Hematopoietic multipotent progenitor cell treated with erythropoietin and hydrocortisone succinate and interleukin-3 and kit ligand, for 8 days (in vitro differentiated cells): ENCODE measurements at regions not wholly inside any gene's neighbourhood (a gene's known extent, or its start where the extent isn't known, plus 50 kb on each side); places are given as distances from the start of the nearest gene placed in this dataset.

ENCODE experiments used
- DNase-seq: peaks from one replicate; pipeline ENCODE4 v3.0.0-alpha.2; 2015

GRCh38 chr17:71376933-71377332 lies 743.9 kb upstream of the SOX9 start:
- DNase-seq: no peak

GRCh38 chr17:71378036-71378435 lies 742.8 kb upstream of the SOX9 start:
- DNase-seq: no peak

GRCh38 chr17:71378741-71379140 lies 742.1 kb upstream of the SOX9 start:
- no peak for DNase-seq

GRCh38 chr17:71379512-71379911 lies 741.3 kb upstream of the SOX9 start:
- DNase-seq: no peak

- no peak for DNase-seq
Measured at GRCh38 chr17:71380535-71380934, 740.3 kb upstream of the SOX9 start.

- DNase-seq: no peak
Measured at GRCh38 chr17:71380936-71381335, 739.9 kb upstream of the SOX9 start.

GRCh38 chr17:71383091-71383490 lies 737.7 kb upstream of the SOX9 start:
- DNase-seq: no peak

GRCh38 chr17:71387456-71387855 lies 733.4 kb upstream of the SOX9 start:
- DNase-seq: no peak

GRCh38 chr17:71392715-71393567 lies 727.9 kb upstream of the SOX9 start:
- DNase-seq: no peak

- DNase-seq: no peak
Measured at GRCh38 chr17:71395901-71396300, 724.9 kb upstream of the SOX9 start.

- no peak for DNase-seq
Measured at GRCh38 chr17:71396711-71397110, 724.1 kb upstream of the SOX9 start.

GRCh38 chr17:71398025-71398424 lies 722.8 kb upstream of the SOX9 start:
- DNase-seq: no peak

GRCh38 chr17:71398800-71399219 lies 722.0 kb upstream of the SOX9 start:
- DNase-seq: no peak

GRCh38 chr17:71399221-71399620 lies 721.6 kb upstream of the SOX9 start:
- no peak for DNase-seq

GRCh38 chr17:71399649-71400048 lies 721.2 kb upstream of the SOX9 start:
- DNase-seq: no peak

- no peak for DNase-seq
Measured at GRCh38 chr17:71402007-71402406, 718.8 kb upstream of the SOX9 start.

- DNase-seq: no peak
Measured at GRCh38 chr17:71402661-71403141, 718.1 kb upstream of the SOX9 start.

GRCh38 chr17:71405101-71405500 lies 715.7 kb upstream of the SOX9 start:
- DNase-seq: no peak

GRCh38 chr17:71407981-71408380 lies 712.8 kb upstream of the SOX9 start:
- no peak for DNase-seq

GRCh38 chr17:71409137-71409536 lies 711.7 kb upstream of the SOX9 start:
- DNase-seq: no peak

GRCh38 chr17:71409712-71410111 lies 711.1 kb upstream of the SOX9 start:
- DNase-seq: no peak

- DNase-seq: no peak
Measured at GRCh38 chr17:71412803-71413202, 708.0 kb upstream of the SOX9 start.

GRCh38 chr17:71413935-71414334 lies 706.9 kb upstream of the SOX9 start:
- DNase-seq: no peak

GRCh38 chr17:71417142-71417541 lies 703.7 kb upstream of the SOX9 start:
- no peak for DNase-seq

- DNase-seq: no peak
Measured at GRCh38 chr17:71422968-71423367, 697.9 kb upstream of the SOX9 start.
